Cardiac muscle cell (in vitro differentiated cells and primary cell): ENCODE measurements at regions not wholly inside any gene's neighbourhood (a gene's known extent, or its start where the extent isn't known, plus 50 kb on each side); places are given as distances from the start of the nearest gene placed in this dataset.
"Not testable (repeated sequence)": the region's sequence is repeated elsewhere in the genome, so short reads cannot be mapped to it uniquely, and the experiment has no call there.

Source experiments
- DNase-seq, 2 donors: peaks; one replicate each; pipeline versions ENCODE4 v3.0.0 to v3.0.0-alpha.2; 2010 to 2017; ENCODE audit warnings: low read depth in 1 of 2, low spot score in 1 of 2
- H3K27ac ChIP-seq: fragments of 200-600 bp; sonication (generic); 2 replicates; pipeline ENCODE4 v1.5.1; 2016
- H3K27me3 ChIP-seq: fragments of 200-600 bp; sonication (generic); 2 replicates; pipeline ENCODE4 v1.6.0; 2016; ENCODE audit warnings: control low read depth
- H3K36me3 ChIP-seq: fragments of 200-600 bp; sonication (generic); 2 replicates; pipeline ENCODE4 v1.5.1; 2016; ENCODE audit warnings: control low read depth
- H3K4me1 ChIP-seq: fragments of 200-600 bp; sonication (generic); 2 replicates; pipeline ENCODE4 v1.8.1; 2017; ENCODE audit warnings: low read depth, mild to moderate bottlenecking, mixed run types
- H3K4me3 ChIP-seq: fragments of 200-600 bp; sonication (generic); 2 replicates; pipeline ENCODE4 v1.5.1; 2016; ENCODE audit warnings: mild to moderate bottlenecking
- H3K9me3 ChIP-seq: fragments of 200-600 bp; sonication (generic); 2 replicates; pipeline ENCODE4 v1.5.1; 2017; ENCODE audit warnings: low read depth, mild to moderate bottlenecking, control low read depth
- CTCF ChIP-seq: IDR thresholded peaks from 2 replicates; pipeline ENCODE4 v1.5.1; 2012; ENCODE audit warnings: low read depth, mild to moderate bottlenecking, low read length

- H3K27me3 ChIP-seq: no peaks in the 10 kb centered on the region
- no peak overlapping the region for H3K27ac ChIP-seq
- no peak overlapping the region for H3K4me3 ChIP-seq
- H3K4me1 ChIP-seq: no peaks in the 10 kb centered on the region
- no peak for TF ChIP-seq CTCF
- no peak for DNase-seq
- no peaks in the 10 kb centered on the region for H3K9me3 ChIP-seq
- H3K36me3 ChIP-seq: no peaks in the 10 kb centered on the region
Measured at GRCh38 chr10:20658158-20658557, 239.0 kb downstream of the NEBL start.

GRCh38 chr10:20656886-20657285, 240.2 kb downstream of the NEBL start:
- Histone ChIP-seq H3K27ac (no peak overlapping the region), H3K27me3 (no peaks in the 10 kb centered on the region), H3K9me3 (no peaks in the 10 kb centered on the region), H3K4me1 (no peaks in the 10 kb centered on the region), H3K4me3 (no peak overlapping the region), H3K36me3 (no peaks in the 10 kb centered on the region)
- TF ChIP-seq CTCF: no peak
- no peak for DNase-seq

GRCh38 chr10:20652424-20652823, 244.7 kb downstream of the NEBL start:
- H3K36me3 ChIP-seq, H3K4me1 ChIP-seq, DNase-seq, H3K4me3 ChIP-seq, H3K27me3 ChIP-seq, H3K27ac ChIP-seq, H3K9me3 ChIP-seq: not testable (repeated sequence)

- no peak overlapping the region for H3K27ac ChIP-seq
- no peaks in the 10 kb centered on the region for H3K27me3 ChIP-seq
- no peaks in the 10 kb centered on the region for H3K9me3 ChIP-seq
- peaks cover 4% of the 10 kb centered on the region for H3K4me1 ChIP-seq
- DNase-seq: no peak
- no peaks in the 10 kb centered on the region for H3K36me3 ChIP-seq
- no peak for TF ChIP-seq CTCF
- H3K4me3 ChIP-seq: no peak overlapping the region
Measured at GRCh38 chr10:20648263-20648874, 248.7 kb downstream of the NEBL start.

- Histone ChIP-seq H3K27ac (no peak overlapping the region), H3K27me3 (no peaks in the 10 kb centered on the region), H3K9me3 (no peaks in the 10 kb centered on the region), H3K4me1 (peaks cover 4% of the 10 kb centered on the region), H3K4me3 (no peak overlapping the region), H3K36me3 (no peaks in the 10 kb centered on the region)
- no peak for TF ChIP-seq CTCF
- no peak for DNase-seq
Measured at GRCh38 chr10:20647756-20648155, 249.4 kb downstream of the NEBL start.

- H3K4me3 ChIP-seq: no peak overlapping the region
- no peak for TF ChIP-seq CTCF
- no peak overlapping the region for H3K27ac ChIP-seq
- H3K27me3 ChIP-seq: no peaks in the 10 kb centered on the region
- H3K4me1 ChIP-seq: peaks cover 4% of the 10 kb centered on the region
- H3K36me3 ChIP-seq: no peaks in the 10 kb centered on the region
- no peak for DNase-seq
- no peaks in the 10 kb centered on the region for H3K9me3 ChIP-seq
Measured at GRCh38 chr10:20644421-20644820, 252.7 kb downstream of the NEBL start.
